ENCODE measurements at regions not wholly inside any gene's neighbourhood (a gene's known extent, or its start where the extent isn't known, plus 50 kb on each side); places are given as distances from the start of the nearest gene placed in this dataset.

DNA sequence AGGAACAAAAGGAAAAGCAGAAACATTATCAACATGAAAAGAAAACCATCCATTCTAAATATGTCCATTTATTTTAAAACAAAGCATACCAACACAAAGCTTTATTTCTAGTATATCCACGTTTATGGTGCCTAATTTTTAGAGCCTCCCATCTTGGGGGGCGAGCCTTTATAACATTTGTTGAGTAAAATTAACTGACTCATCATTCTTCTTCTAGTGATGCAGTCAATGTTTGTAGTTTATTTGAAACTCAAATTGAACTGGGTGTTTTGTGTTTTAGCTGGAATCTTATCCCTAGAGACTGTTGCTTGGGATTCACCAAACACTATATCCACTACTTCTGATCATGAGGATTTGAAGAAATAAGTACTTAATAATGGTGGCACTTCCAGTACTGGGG is 366.4 kb upstream of the NPVF start:
- Histone ChIP-seq H3K36me3 (ENCODE audit: control insufficient read depth, insufficient read depth, low read length) (no peaks in the 10 kb centered on the region), H3K4me3 (ENCODE audit: low read depth, low read length) (no peak overlapping the region), H3K4me1 (no peaks in the 10 kb centered on the region), H3K27me3 (ENCODE audit: control insufficient read depth, insufficient read depth, low read length) (no peaks in the 10 kb centered on the region), H3K9ac (no peak overlapping the region), H2AFZ (no peak overlapping the region), H3K4me2 (ENCODE audit: low read length) (no peak overlapping the region), H3K9me3 (ENCODE audit: control insufficient read depth, low read length) (no peaks in the 10 kb centered on the region), H3K79me2 (no peaks in the 10 kb centered on the region), H3K27ac (no peak overlapping the region)
- TF ChIP-seq, protein P1, sequence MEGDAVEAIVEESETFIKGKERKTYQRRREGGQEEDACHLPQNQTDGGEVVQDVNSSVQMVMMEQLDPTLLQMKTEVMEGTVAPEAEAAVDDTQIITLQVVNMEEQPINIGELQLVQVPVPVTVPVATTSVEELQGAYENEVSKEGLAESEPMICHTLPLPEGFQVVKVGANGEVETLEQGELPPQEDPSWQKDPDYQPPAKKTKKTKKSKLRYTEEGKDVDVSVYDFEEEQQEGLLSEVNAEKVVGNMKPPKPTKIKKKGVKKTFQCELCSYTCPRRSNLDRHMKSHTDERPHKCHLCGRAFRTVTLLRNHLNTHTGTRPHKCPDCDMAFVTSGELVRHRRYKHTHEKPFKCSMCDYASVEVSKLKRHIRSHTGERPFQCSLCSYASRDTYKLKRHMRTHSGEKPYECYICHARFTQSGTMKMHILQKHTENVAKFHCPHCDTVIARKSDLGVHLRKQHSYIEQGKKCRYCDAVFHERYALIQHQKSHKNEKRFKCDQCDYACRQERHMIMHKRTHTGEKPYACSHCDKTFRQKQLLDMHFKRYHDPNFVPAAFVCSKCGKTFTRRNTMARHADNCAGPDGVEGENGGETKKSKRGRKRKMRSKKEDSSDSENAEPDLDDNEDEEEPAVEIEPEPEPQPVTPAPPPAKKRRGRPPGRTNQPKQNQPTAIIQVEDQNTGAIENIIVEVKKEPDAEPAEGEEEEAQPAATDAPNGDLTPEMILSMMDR (IDR thresholded peaks at IDR 0.05): no peak

DNA sequence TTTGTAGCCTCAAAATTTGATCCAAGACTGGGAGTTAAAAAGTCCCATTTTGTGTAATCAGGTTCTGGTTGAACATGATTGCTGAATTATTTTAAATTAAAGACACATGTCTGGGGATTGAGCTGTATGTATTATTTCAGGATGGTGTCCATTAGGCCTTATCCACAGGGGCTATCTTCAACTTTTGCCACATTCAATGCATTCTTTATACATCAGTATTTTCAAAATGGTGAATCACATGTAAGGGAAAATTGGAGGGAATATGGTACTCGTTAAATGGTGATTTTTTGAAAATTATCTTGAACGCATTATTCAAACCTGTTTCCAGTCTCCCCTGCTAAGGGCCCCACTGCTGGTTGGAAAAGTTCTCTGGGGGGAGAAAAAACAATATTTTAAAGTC is 367.7 kb upstream of the NPVF start:
- TF ChIP-seq, protein P1 (IDR thresholded peaks at IDR 0.05): no peak
- Histone ChIP-seq H3K36me3 (ENCODE audit: control insufficient read depth, insufficient read depth, low read length) (no peaks in the 10 kb centered on the region), H3K27me3 (ENCODE audit: control insufficient read depth, insufficient read depth, low read length) (no peaks in the 10 kb centered on the region), H2AFZ (no peak overlapping the region), H3K9ac (no peak overlapping the region), H3K27ac (no peak overlapping the region), H3K79me2 (no peaks in the 10 kb centered on the region), H3K4me3 (ENCODE audit: low read depth, low read length) (no peak overlapping the region), H3K9me3 (ENCODE audit: control insufficient read depth, low read length) (no peaks in the 10 kb centered on the region), H3K4me2 (ENCODE audit: low read length) (no peak overlapping the region), H3K4me1 (no peaks in the 10 kb centered on the region)

DNA sequence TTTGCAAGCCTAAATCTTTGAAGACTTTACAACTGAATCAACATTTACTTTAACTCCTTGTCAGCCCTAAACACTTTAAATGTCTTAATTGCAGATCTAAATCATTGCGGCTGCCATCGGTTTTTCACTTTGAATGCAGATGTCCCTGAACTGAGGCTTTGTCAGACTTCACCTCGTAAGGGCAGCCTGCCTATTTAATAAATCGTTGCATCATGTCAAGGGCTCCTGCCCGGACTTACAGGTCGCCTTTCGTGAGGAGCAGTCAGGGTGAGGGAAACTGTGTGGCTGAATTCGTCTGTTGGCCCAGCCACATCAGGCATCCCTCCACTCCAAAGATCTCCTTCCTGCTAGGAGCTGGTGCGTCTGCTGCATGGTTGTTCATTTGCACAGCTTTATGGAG is 368.2 kb upstream of the NPVF start:
- H3K27ac ChIP-seq: no peak overlapping the region
- no peak overlapping the region for H3K9ac ChIP-seq
- no peaks in the 10 kb centered on the region for H3K79me2 ChIP-seq
- no peak overlapping the region for H2AFZ ChIP-seq
- H3K9me3 ChIP-seq (ENCODE audit: control insufficient read depth, low read length): no peaks in the 10 kb centered on the region
- no peaks in the 10 kb centered on the region for H3K27me3 ChIP-seq (ENCODE audit: control insufficient read depth, insufficient read depth, low read length)
- H3K36me3 ChIP-seq (ENCODE audit: control insufficient read depth, insufficient read depth, low read length): no peaks in the 10 kb centered on the region
- H3K4me3 ChIP-seq (ENCODE audit: low read depth, low read length): no peak overlapping the region
- no peaks in the 10 kb centered on the region for H3K4me1 ChIP-seq
- TF ChIP-seq, protein P1 (IDR thresholded peaks at IDR 0.05): no peak
- no peak overlapping the region for H3K4me2 ChIP-seq (ENCODE audit: low read length)

DNA sequence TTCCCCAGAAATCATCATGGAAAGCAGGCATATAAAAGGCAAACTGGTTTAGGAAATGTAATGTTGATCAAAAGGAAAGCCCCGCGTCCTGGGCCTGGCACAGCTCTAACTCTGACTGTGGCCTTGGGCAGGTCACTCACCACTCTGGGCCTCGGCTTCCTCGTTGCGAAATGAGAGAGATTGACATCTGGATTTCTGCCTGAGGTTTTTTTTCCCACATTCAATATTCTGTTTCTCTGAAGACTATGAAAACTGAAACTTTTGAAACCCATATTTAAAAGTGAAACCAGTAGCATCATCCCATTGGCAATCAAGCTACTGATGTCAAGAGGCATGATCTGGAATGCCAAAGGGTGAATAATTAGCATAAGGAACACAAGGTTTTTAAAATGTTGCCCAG is 369.7 kb upstream of the NPVF start:
- no peak overlapping the region for H3K4me3 ChIP-seq (ENCODE audit: low read depth, low read length)
- H3K36me3 ChIP-seq (ENCODE audit: control insufficient read depth, insufficient read depth, low read length): no peaks in the 10 kb centered on the region
- no peaks in the 10 kb centered on the region for H3K9me3 ChIP-seq (ENCODE audit: control insufficient read depth, low read length)
- H3K27me3 ChIP-seq (ENCODE audit: control insufficient read depth, insufficient read depth, low read length): no peaks in the 10 kb centered on the region
- no peak overlapping the region for H3K27ac ChIP-seq
- H3K9ac ChIP-seq: no peak overlapping the region
- no peaks in the 10 kb centered on the region for H3K4me1 ChIP-seq
- no peak overlapping the region for H2AFZ ChIP-seq
- H3K4me2 ChIP-seq (ENCODE audit: low read length): no peak overlapping the region
- TF ChIP-seq, protein P1 (IDR thresholded peaks at IDR 0.05): no peak
- H3K79me2 ChIP-seq: no peaks in the 10 kb centered on the region

DNA sequence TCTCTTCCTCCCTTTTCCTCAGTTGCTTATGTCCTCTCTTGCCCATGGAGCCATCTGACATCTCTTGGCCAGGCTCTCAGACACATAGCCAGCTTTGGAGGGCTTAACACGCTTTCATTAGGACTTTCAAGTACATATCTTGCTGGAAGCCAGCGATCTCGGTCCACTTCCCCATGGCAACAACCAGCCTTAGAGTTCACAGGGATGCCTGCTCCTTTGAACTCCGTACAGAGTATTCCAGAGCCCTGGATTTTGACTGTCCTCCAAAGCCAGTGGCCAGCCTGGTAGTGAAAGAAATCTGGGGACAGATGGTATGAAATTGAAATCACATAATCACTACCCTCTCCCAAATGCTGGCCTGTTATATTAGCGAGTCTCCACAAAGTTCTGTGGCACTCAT is 370.5 kb upstream of the NPVF start:
- H3K4me3 ChIP-seq (ENCODE audit: low read depth, low read length): no peak overlapping the region
- H3K79me2 ChIP-seq: no peaks in the 10 kb centered on the region
- no peak overlapping the region for H3K27ac ChIP-seq
- H3K4me2 ChIP-seq (ENCODE audit: low read length): no peak overlapping the region
- no peaks in the 10 kb centered on the region for H3K36me3 ChIP-seq (ENCODE audit: control insufficient read depth, insufficient read depth, low read length)
- H3K27me3 ChIP-seq (ENCODE audit: control insufficient read depth, insufficient read depth, low read length): no peaks in the 10 kb centered on the region
- H2AFZ ChIP-seq: no peak overlapping the region
- no peak overlapping the region for H3K9ac ChIP-seq
- no peaks in the 10 kb centered on the region for H3K9me3 ChIP-seq (ENCODE audit: control insufficient read depth, low read length)
- H3K4me1 ChIP-seq: no peaks in the 10 kb centered on the region
- TF ChIP-seq, protein P1 (IDR thresholded peaks at IDR 0.05): no peak
